GM12878 (cell line): ENCODE measurements at regions not wholly inside any gene's neighbourhood (a gene's known extent, or its start where the extent isn't known, plus 50 kb on each side); places are given as distances from the start of the nearest gene placed in this dataset.

Source experiments
- ATAC-seq: fragments of 200-7000 bp; cut with Tn5 transposase; 3 replicates; pipeline ENCODE4 v1.9.1; 2020; ENCODE audit warnings: mild to moderate bottlenecking, moderate library complexity
- BruUV-seq: library from RNA; stranded (reverse); fragments of 400-500 nt; replicated peaks from 2 replicates; lab custom pipeline; 2021; lab: Mats Ljungman, UMichigan
- CTCF ChIA-PET: fragments of 300-600 bp; sonication (Branson Sonifier 250); formaldehyde crosslinking; extraction: SDS; loops from one replicate; lab custom pipeline; 2021; ENCODE audit warnings: inconsistent platforms; lab: Yijun Ruan, JAX
- POLR2A ChIA-PET: fragments of 350-600 bp; formaldehyde crosslinking; extraction: SDS; loops from one replicate; lab custom pipeline; 2021; ENCODE audit warnings: inconsistent platforms; lab: Charles Lee
- RAD21 ChIA-PET: fragments of 300-600 bp; sonication (Branson Sonifier 250); formaldehyde crosslinking; loops from one replicate; lab custom pipeline; 2023; ENCODE audit warnings: antibody characterized with exemption; ENCODE audit not compliant: unreplicated experiment; lab: Charles Lee
- SMC1A ChIA-PET: fragments of 300-600 bp; sonication (Branson Sonifier 250); formaldehyde crosslinking; loops from one replicate; lab custom pipeline; 2023; ENCODE audit not compliant: unreplicated experiment, uncharacterized antibody; lab: Charles Lee
- DNase-seq: peaks from one replicate; pipeline ENCODE4 v3.0.0-alpha.2; 2011; ENCODE audit warnings: low read depth, low spot score
- FAIRE-seq: peaks from 3 replicates; lab custom pipeline; 2011; peaks lifted over from hg19 to GRCh38; lab: Jason Lieb, UNC
- H2AFZ ChIP-seq: 2 replicates; pipeline ENCODE4 v1.6.0; 2011; ENCODE audit warnings: low read depth, low read length, control low read depth; ENCODE audit not compliant: control insufficient read depth
- H3K27ac ChIP-seq: 2 replicates; pipeline ENCODE4 v1.5.1; 2011; ENCODE audit warnings: control low read depth; ENCODE audit not compliant: control insufficient read depth, insufficient read depth
- H3K27me3 ChIP-seq, 2 experiments: replicated peaks in 1 of 2; 2 replicates each; pipeline versions ENCODE4 v1.6.0 to v1.6.1; 2011; ENCODE audit warnings: low read length in 1 of 2; ENCODE audit not compliant: control insufficient read depth in 2 of 2, insufficient read depth in 2 of 2
- H3K36me3 ChIP-seq, 2 experiments: 2 replicates each; pipeline ENCODE4 v1.5.1; 2011; ENCODE audit warnings: low read length in 1 of 2; ENCODE audit not compliant: control insufficient read depth in 2 of 2, insufficient read depth in 2 of 2
- H3K4me1 ChIP-seq: 2 replicates; pipeline ENCODE4 v1.6.1; 2011; ENCODE audit warnings: mild to moderate bottlenecking, low read length, moderate library complexity, mixed read lengths; ENCODE audit not compliant: control insufficient read depth, insufficient read depth
- H3K4me2 ChIP-seq: 2 replicates; pipeline ENCODE4 v1.6.0; 2011; ENCODE audit warnings: control low read depth; ENCODE audit not compliant: control insufficient read depth, insufficient read depth
- H3K4me3 ChIP-seq: fragments of 200-600 bp; sonication (generic); 2 replicates; pipeline ENCODE4 v1.5.1; 2016
- H3K79me2 ChIP-seq: 2 replicates; pipeline ENCODE4 v1.6.0; 2011; ENCODE audit warnings: low read length; ENCODE audit not compliant: control insufficient read depth, insufficient read depth
- H3K9ac ChIP-seq: 2 replicates; pipeline ENCODE4 v1.8.0; 2011; ENCODE audit warnings: low read length, control low read depth, mixed read lengths; ENCODE audit not compliant: control insufficient read depth, insufficient read depth
- H3K9me3 ChIP-seq: replicated peaks from 3 replicates; pipeline ENCODE4 v1.5.1; 2011; ENCODE audit warnings: mild to moderate bottlenecking, low read length; ENCODE audit not compliant: control insufficient read depth, insufficient read depth
- H4K20me1 ChIP-seq: 2 replicates; pipeline ENCODE4 v1.6.0; 2011; ENCODE audit not compliant: control insufficient read depth, insufficient read depth
- E4F1 ChIP-seq: fragments of 450-650 bp; IDR thresholded peaks from 2 replicates; pipeline ENCODE4 v1.6.1; 2018; ENCODE audit warnings: borderline replicate concordance, mild to moderate bottlenecking; ENCODE audit not compliant: partially characterized antibody
- FOXM1 ChIP-seq: IDR thresholded peaks from 2 replicates; pipeline ENCODE4 v1.6.1; 2012; ENCODE audit warnings: low read depth, mild to moderate bottlenecking, inconsistent platforms, low read length, moderate library complexity
- SMAD5 ChIP-seq: IDR thresholded peaks from 2 replicates; pipeline ENCODE4 v1.6.1; 2016; ENCODE audit warnings: antibody characterized with exemption, low read depth
- SPI1 ChIP-seq: IDR thresholded peaks from 2 replicates; pipeline ENCODE4 v1.6.1; 2011; ENCODE audit warnings: low read depth, mild to moderate bottlenecking, low read length, moderate library complexity, borderline replicate concordance; ENCODE audit not compliant: insufficient read depth
- SREBF2 ChIP-seq: IDR thresholded peaks from 2 replicates; pipeline ENCODE4 v1.6.1; 2012; ENCODE audit warnings: mild to moderate bottlenecking, low read length
- ZSCAN29 ChIP-seq: fragments of 450-650 bp; IDR thresholded peaks from 2 replicates; pipeline ENCODE4 v1.6.1; 2017; ENCODE audit warnings: mild to moderate bottlenecking, moderate library complexity
- WGBS: methylation state at CpG from one replicate; pipeline ENCODE4 v1.1.6; 2016; ENCODE audit warnings: low lambda C conversion rate; ENCODE audit not compliant: insufficient replicate concordance, insufficient coverage; ENCODE audit errors: missing lambda C conversion rate; 5-methylcytosine and 5-hydroxymethylcytosine counted together
- in situ Hi-C: fragments of 300-500 bp; cut with MboI; formaldehyde crosslinking; loops from 9 replicates; pipeline ENCODE4 v1.14.3; 2018; ENCODE audit warnings: mixed read lengths
- intact Hi-C: fragments of 100-400 bp; cut with micrococcal nuclease; formaldehyde crosslinking; loops from one replicate; pipeline ENCODE4 v1.14.2; 2022; ENCODE audit not compliant: unreplicated experiment

GRCh38 chr12:118714500-118714899, 266.8 kb upstream of the SRRM4 start:
- no peak for ATAC-seq
- no peaks in the 10 kb centered on the region for H3K4me1 ChIP-seq
- ChIA-PET RAD21 (no interaction called here), POLR2A (no interaction called here), SMC1A (no interaction called here), CTCF (interaction anchor here (0.8 to 2.6 kb wide), 4 partner anchors 9 to 698 kb away, joined by 3 to 13 read pairs (median 3); no protein-coding TSS in a partner anchor)
- no peak for TF ChIP-seq ZSCAN29
- no peak for TF ChIP-seq SREBF2
- no peak for TF ChIP-seq FOXM1
- TF ChIP-seq SMAD5, result no peak
- TF ChIP-seq SPI1, result no peak
- TF ChIP-seq E4F1, result no peak
- no peak for FAIRE-seq
- 1% methylated on average over 4 of the region's 4 CpGs for WGBS
- no peaks in the 10 kb centered on the region for H3K9me3 ChIP-seq
- H3K4me3 ChIP-seq, result no peak overlapping the region
- no peaks in the 10 kb centered on the region for H3K36me3 ChIP-seq
- BruUV-seq, result no TSS peak
- in situ Hi-C loops, result no loop called here
- no peaks in the 10 kb centered on the region for H4K20me1 ChIP-seq
- no peak overlapping the region for H3K27ac ChIP-seq
- H3K4me2 ChIP-seq, result no peak overlapping the region
- no peaks in the 10 kb centered on the region for H3K27me3 ChIP-seq
- intact Hi-C loops, result loop anchor here (10.0 kb wide), 2 partner anchors 130 to 310 kb away; no protein-coding TSS in a partner anchor
- DNase-seq, result no peak
- no peak overlapping the region for H2AFZ ChIP-seq
- no peak overlapping the region for H3K9ac ChIP-seq
- H3K79me2 ChIP-seq, result no peaks in the 10 kb centered on the region
